ENCODE measurements at regions not wholly inside any gene's neighbourhood (a gene's known extent, or its start where the extent isn't known, plus 50 kb on each side); places are given as distances from the start of the nearest gene placed in this dataset.

- TF ChIP-seq, protein P1, sequence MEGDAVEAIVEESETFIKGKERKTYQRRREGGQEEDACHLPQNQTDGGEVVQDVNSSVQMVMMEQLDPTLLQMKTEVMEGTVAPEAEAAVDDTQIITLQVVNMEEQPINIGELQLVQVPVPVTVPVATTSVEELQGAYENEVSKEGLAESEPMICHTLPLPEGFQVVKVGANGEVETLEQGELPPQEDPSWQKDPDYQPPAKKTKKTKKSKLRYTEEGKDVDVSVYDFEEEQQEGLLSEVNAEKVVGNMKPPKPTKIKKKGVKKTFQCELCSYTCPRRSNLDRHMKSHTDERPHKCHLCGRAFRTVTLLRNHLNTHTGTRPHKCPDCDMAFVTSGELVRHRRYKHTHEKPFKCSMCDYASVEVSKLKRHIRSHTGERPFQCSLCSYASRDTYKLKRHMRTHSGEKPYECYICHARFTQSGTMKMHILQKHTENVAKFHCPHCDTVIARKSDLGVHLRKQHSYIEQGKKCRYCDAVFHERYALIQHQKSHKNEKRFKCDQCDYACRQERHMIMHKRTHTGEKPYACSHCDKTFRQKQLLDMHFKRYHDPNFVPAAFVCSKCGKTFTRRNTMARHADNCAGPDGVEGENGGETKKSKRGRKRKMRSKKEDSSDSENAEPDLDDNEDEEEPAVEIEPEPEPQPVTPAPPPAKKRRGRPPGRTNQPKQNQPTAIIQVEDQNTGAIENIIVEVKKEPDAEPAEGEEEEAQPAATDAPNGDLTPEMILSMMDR (IDR thresholded peaks at IDR 0.05) = no peak
- TF ChIP-seq USF2 (CRISPR knock-in tag; IDR thresholded peaks at IDR 0.05) = no peak
- TF ChIP-seq CREM (CRISPR knock-in tag; IDR thresholded peaks at IDR 0.05) = no peak
- no peak for TF ChIP-seq E2F4 (CRISPR knock-in tag; IDR thresholded peaks at IDR 0.05; ENCODE audit: borderline replicate concordance, low read depth)
- no peak for TF ChIP-seq NR2C2 (CRISPR knock-in tag; IDR thresholded peaks at IDR 0.05)
- no peak for TF ChIP-seq ATF1 (CRISPR knock-in tag; IDR thresholded peaks at IDR 0.05)
- TF ChIP-seq TEAD4 (CRISPR knock-in tag; IDR thresholded peaks at IDR 0.05) = no peak
- TF ChIP-seq, protein P2, sequence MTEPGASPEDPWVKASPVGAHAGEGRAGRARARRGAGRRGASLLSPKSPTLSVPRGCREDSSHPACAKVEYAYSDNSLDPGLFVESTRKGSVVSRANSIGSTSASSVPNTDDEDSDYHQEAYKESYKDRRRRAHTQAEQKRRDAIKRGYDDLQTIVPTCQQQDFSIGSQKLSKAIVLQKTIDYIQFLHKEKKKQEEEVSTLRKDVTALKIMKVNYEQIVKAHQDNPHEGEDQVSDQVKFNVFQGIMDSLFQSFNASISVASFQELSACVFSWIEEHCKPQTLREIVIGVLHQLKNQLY (CRISPR knock-in tag; IDR thresholded peaks at IDR 0.05) = no peak
- TF ChIP-seq SMAD4 (CRISPR knock-in tag; IDR thresholded peaks at IDR 0.05) = no peak
- TF ChIP-seq CBFB (CRISPR knock-in tag; IDR thresholded peaks at IDR 0.05; ENCODE audit: low read depth) = no peak
- no peak for TF ChIP-seq ZNF512 (CRISPR knock-in tag; IDR thresholded peaks at IDR 0.05; ENCODE audit: borderline replicate concordance)
- TF ChIP-seq CREB1 (CRISPR knock-in tag; IDR thresholded peaks at IDR 0.05) = no peak
- no peak for TF ChIP-seq GTF2I (CRISPR knock-in tag; conservative IDR thresholded peaks at IDR 0.05)
These were observed 308.0 kb downstream of the NXPE2 start for GRCh38 chr11:114986365-114986764.

Data from WTC11 (cell line).